ENCODE measurements at regions not wholly inside any gene's neighbourhood (a gene's known extent, or its start where the extent isn't known, plus 50 kb on each side); places are given as distances from the start of the nearest gene placed in this dataset.
A peak's percentile ranks its signal among the peaks of the same experiment; 100 is the strongest.

DNA sequence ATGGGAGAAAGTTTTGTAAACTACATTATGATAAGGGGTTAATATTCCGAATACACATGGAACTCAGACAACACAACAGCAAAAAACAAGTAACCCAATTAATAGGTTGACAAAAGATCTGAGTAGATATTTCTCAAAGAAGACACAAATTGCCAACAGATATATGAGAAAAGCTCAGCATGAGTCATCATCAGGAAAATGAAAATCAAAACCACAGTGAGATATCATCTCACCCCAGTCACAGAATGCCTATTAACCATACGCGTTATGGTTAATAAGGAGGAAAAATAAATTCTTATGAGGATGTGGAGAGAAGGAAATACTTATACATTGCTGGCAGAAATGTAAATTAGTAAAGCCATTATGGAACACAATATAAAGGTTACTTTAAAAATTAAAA is 695.0 kb downstream of the COL12A1 start:
- in situ Hi-C loops (cut with HindIII; ENCODE audit: low pct_ligation_motif_present, low sequenced_read_pairs): no loop called here
- DNase-seq: peak; percentile 25
- no peaks in the 10 kb centered on the region for H3K36me3 ChIP-seq (replicated peaks)
- no peak overlapping the region for H3K4me3 ChIP-seq (ENCODE audit: low read depth, low read length)
- H3K27me3 ChIP-seq (replicated peaks): no peaks in the 10 kb centered on the region
- TF ChIP-seq, protein P1, sequence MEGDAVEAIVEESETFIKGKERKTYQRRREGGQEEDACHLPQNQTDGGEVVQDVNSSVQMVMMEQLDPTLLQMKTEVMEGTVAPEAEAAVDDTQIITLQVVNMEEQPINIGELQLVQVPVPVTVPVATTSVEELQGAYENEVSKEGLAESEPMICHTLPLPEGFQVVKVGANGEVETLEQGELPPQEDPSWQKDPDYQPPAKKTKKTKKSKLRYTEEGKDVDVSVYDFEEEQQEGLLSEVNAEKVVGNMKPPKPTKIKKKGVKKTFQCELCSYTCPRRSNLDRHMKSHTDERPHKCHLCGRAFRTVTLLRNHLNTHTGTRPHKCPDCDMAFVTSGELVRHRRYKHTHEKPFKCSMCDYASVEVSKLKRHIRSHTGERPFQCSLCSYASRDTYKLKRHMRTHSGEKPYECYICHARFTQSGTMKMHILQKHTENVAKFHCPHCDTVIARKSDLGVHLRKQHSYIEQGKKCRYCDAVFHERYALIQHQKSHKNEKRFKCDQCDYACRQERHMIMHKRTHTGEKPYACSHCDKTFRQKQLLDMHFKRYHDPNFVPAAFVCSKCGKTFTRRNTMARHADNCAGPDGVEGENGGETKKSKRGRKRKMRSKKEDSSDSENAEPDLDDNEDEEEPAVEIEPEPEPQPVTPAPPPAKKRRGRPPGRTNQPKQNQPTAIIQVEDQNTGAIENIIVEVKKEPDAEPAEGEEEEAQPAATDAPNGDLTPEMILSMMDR (IDR thresholded peaks at IDR 0.05; ENCODE audit: low read depth, low read length, missing control alignments): no peak
- no peak overlapping the region for H3K27ac ChIP-seq

DNA sequence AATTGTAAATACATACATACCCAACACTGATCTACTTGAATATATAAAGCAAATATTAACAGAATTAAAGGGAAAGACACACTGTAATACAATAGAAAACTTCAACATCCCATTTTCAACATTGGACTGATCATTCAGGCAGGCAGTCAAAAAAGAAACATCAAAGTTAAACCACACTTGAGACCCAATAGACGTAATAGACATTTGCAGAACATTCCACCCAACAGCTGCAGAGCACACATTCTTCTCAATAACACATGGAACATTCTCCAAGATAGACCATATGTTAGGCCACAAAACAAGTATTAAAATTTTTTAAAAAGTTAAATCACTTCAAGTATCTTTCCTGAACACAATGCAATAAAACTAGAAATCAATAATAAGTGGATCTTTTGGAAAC is 698.2 kb downstream of the COL12A1 start:
- in situ Hi-C loops (cut with HindIII; ENCODE audit: low pct_ligation_motif_present, low sequenced_read_pairs): no loop called here
- Histone ChIP-seq H3K36me3 (replicated peaks) (no peaks in the 10 kb centered on the region), H3K4me3 (ENCODE audit: low read depth, low read length) (no peak overlapping the region), H3K27ac (no peak overlapping the region), H3K27me3 (replicated peaks) (no peaks in the 10 kb centered on the region)
- no peak for DNase-seq
- TF ChIP-seq, protein P1 (IDR thresholded peaks at IDR 0.05; ENCODE audit: low read depth, low read length, missing control alignments): no peak

DNA sequence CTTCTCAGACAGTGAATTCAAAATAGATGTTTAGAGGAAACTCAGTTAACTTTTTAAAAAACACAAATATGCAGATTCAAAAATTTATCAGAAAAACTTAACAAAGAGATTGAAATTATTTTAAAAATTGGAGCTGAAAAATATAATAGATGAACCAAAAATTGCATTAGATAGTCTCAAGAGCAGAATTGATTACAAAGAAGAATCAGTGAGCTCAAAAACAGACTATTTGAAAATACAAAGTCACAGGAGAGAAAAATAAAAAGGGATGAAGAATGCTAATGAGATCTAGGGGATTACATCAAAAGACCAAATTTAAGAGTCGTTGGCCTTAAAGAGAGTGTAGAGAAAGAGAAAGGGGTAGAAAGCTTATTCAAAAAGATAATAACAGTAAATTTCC is 700.5 kb downstream of the COL12A1 start:
- TF ChIP-seq, protein P1 (IDR thresholded peaks at IDR 0.05; ENCODE audit: low read depth, low read length, missing control alignments): no peak
- no peak overlapping the region for H3K27ac ChIP-seq
- no peak overlapping the region for H3K4me3 ChIP-seq (ENCODE audit: low read depth, low read length)
- in situ Hi-C loops (cut with HindIII; ENCODE audit: low pct_ligation_motif_present, low sequenced_read_pairs): no loop called here
- H3K27me3 ChIP-seq (replicated peaks): no peaks in the 10 kb centered on the region
- no peaks in the 10 kb centered on the region for H3K36me3 ChIP-seq (replicated peaks)
- DNase-seq: no peak

DNA sequence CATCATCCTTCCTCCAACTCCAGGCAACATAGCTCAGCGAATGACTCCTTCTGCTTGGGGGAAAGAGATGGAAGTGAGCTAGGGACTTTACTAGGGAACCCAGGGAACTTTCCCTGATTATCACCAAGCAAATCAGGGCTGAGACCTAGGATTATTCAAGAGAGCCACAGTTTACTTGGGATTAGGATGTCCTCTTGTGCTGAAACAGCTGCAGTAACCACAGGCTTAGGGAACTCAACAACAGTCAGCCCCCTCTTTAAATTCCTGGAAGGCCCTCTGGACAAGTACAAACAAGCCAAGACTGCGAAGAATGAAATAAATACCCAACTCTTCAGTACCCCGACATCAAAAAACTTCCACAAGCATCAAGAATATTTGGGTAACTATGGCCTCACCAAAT is 700.9 kb downstream of the COL12A1 start:
- Histone ChIP-seq H3K27me3 (replicated peaks) (no peaks in the 10 kb centered on the region), H3K4me3 (ENCODE audit: low read depth, low read length) (no peak overlapping the region), H3K27ac (no peak overlapping the region), H3K36me3 (replicated peaks) (no peaks in the 10 kb centered on the region)
- in situ Hi-C loops (cut with HindIII; ENCODE audit: low pct_ligation_motif_present, low sequenced_read_pairs): no loop called here
- TF ChIP-seq, protein P1 (IDR thresholded peaks at IDR 0.05; ENCODE audit: low read depth, low read length, missing control alignments): no peak
- DNase-seq: no peak

DNA sequence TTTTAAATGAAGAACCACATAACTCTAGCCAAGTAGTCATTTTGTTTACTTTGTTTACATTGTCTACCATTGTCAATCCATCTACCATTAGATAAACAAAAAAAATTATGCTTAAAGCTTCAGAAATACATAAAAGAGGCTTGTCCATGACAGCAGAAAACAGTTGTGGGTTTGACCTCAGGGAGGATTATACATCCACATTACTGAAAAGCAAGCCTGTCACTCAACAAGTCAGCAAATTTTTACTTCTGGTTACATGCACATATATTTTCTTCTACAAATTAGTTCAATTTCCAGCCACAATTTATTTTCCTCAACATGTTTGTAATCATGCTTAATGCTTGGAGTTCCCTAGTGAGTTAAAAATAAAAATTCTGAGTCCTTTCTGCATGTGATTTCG is 713.3 kb downstream of the COL12A1 start:
- in situ Hi-C loops (cut with HindIII; ENCODE audit: low pct_ligation_motif_present, low sequenced_read_pairs): no loop called here

More for the DNA sequence above, 713.3 kb downstream of the COL12A1 start:
- TF ChIP-seq, protein P1 (IDR thresholded peaks at IDR 0.05; ENCODE audit: low read depth, low read length, missing control alignments): no peak
- no peak for DNase-seq
- Histone ChIP-seq H3K36me3 (replicated peaks) (no peaks in the 10 kb centered on the region), H3K27ac (no peak overlapping the region), H3K4me3 (ENCODE audit: low read depth, low read length) (no peak overlapping the region), H3K27me3 (replicated peaks) (no peaks in the 10 kb centered on the region)
